Smooth muscle cell (in vitro differentiated cells): ENCODE measurements at regions not wholly inside any gene's neighbourhood (a gene's known extent, or its start where the extent isn't known, plus 50 kb on each side); places are given as distances from the start of the nearest gene placed in this dataset.

Experiments used
- DNase-seq: peaks from one replicate; lab custom pipeline; 2025; ENCODE audit not compliant: unreplicated experiment; lab: John Stamatoyannopoulos, UW
- H2AFZ ChIP-seq: fragments of 200-600 bp; sonication (generic); 2 replicates; pipeline ENCODE4 v1.6.0; 2016; ENCODE audit warnings: antibody characterized with exemption, low read depth, mild to moderate bottlenecking
- H3F3A ChIP-seq: fragments of 200-600 bp; sonication (generic); 2 replicates; pipeline ENCODE4 v1.6.0; 2017; ENCODE audit warnings: antibody characterized with exemption, low read depth
- H3K27ac ChIP-seq: fragments of 200-600 bp; sonication (generic); 2 replicates; pipeline ENCODE4 v1.5.1; 2016; ENCODE audit warnings: low read depth, mild to moderate bottlenecking
- H3K27me3 ChIP-seq: fragments of 200-600 bp; sonication (generic); 2 replicates; pipeline ENCODE4 v1.6.1; 2016; ENCODE audit warnings: low read depth, mild to moderate bottlenecking
- H3K36me3 ChIP-seq: fragments of 200-600 bp; sonication (generic); 2 replicates; pipeline ENCODE4 v1.5.1; 2016; ENCODE audit warnings: low read depth
- H3K4me1 ChIP-seq: fragments of 200-600 bp; sonication (generic); 2 replicates; pipeline ENCODE4 v1.5.1; 2016; ENCODE audit warnings: low read depth
- H3K4me2 ChIP-seq: fragments of 200-600 bp; sonication (generic); 2 replicates; pipeline ENCODE4 v1.6.0; 2016; ENCODE audit warnings: mild to moderate bottlenecking
- H3K4me3 ChIP-seq: fragments of 200-600 bp; sonication (generic); 2 replicates; pipeline ENCODE4 v1.5.1; 2016; ENCODE audit warnings: mild to moderate bottlenecking
- H3K79me2 ChIP-seq: fragments of 200-600 bp; sonication (generic); 2 replicates; pipeline ENCODE4 v1.6.0; 2016; ENCODE audit warnings: low read depth, mild to moderate bottlenecking
- H3K9ac ChIP-seq: fragments of 200-600 bp; sonication (generic); 2 replicates; pipeline ENCODE4 v1.6.0; 2016; ENCODE audit warnings: low read depth
- H3K9me3 ChIP-seq: fragments of 200-600 bp; sonication (generic); replicated peaks from 2 replicates; pipeline ENCODE4 v1.5.1; 2016; ENCODE audit warnings: low read depth
- H4K20me1 ChIP-seq: fragments of 200-600 bp; sonication (generic); 2 replicates; pipeline ENCODE4 v1.6.0; 2016; ENCODE audit warnings: low read depth
- WGBS: methylation state at CpG from one replicate; pipeline ENCODE4 v1.1.7; 2016; ENCODE audit warnings: low lambda C conversion rate; 5-methylcytosine and 5-hydroxymethylcytosine counted together
- TF ChIP-seq, protein P1 (sequence below): fragments of 200-600 bp; sonication (generic); IDR thresholded peaks from 2 replicates; pipeline ENCODE4 v1.5.1; 2017; ENCODE audit warnings: borderline replicate concordance, mild to moderate bottlenecking, antibody characterized with exemption; ENCODE audit not compliant: insufficient read depth, poor library complexity, severe bottlenecking

DNA sequence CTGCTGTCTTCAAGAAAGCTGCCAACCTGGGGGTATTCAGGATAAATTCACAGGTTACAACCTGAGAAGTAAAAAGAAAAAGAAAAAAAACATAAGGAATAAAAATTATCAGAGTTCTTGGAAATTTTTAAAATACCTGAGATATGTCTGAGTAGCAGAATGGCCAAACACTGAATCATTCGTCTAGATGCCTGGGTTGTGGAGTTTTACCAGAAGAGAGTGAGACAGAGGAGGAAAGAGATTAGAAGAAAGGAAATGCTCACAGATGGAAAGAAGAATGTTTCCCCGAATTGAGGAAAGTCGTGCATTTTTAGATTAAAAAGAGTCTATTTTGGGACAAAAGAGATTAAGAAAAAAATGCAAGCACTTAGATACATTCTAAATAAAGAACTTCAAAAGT is 1026.7 kb downstream of the TBC1D22A start:
- 27% methylated on average over 3 of the region's 3 CpGs for WGBS
- H4K20me1 ChIP-seq, result no peaks in the 10 kb centered on the region
- no peaks in the 10 kb centered on the region for H3K79me2 ChIP-seq
- H3K9me3 ChIP-seq, result no peaks in the 10 kb centered on the region
- no peak overlapping the region for H3K9ac ChIP-seq
- H2AFZ ChIP-seq, result no peak overlapping the region
- H3F3A ChIP-seq, result no peaks in the 10 kb centered on the region
- H3K4me2 ChIP-seq, result peak overlapping the region; percentile 75
- H3K27me3 ChIP-seq, result no peaks in the 10 kb centered on the region
- no peaks in the 10 kb centered on the region for H3K36me3 ChIP-seq
- H3K4me3 ChIP-seq, result no peak overlapping the region
- H3K4me1 ChIP-seq, result peaks cover 9% of the 10 kb centered on the region
- TF ChIP-seq, protein P1, sequence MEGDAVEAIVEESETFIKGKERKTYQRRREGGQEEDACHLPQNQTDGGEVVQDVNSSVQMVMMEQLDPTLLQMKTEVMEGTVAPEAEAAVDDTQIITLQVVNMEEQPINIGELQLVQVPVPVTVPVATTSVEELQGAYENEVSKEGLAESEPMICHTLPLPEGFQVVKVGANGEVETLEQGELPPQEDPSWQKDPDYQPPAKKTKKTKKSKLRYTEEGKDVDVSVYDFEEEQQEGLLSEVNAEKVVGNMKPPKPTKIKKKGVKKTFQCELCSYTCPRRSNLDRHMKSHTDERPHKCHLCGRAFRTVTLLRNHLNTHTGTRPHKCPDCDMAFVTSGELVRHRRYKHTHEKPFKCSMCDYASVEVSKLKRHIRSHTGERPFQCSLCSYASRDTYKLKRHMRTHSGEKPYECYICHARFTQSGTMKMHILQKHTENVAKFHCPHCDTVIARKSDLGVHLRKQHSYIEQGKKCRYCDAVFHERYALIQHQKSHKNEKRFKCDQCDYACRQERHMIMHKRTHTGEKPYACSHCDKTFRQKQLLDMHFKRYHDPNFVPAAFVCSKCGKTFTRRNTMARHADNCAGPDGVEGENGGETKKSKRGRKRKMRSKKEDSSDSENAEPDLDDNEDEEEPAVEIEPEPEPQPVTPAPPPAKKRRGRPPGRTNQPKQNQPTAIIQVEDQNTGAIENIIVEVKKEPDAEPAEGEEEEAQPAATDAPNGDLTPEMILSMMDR, result no peak
- peak overlapping the region; percentile 91 for H3K27ac ChIP-seq
- DNase-seq, result no peak

GRCh38 chr22:47788461-47788860 is 1026.0 kb downstream of the TBC1D22A start:
- H3K9me3 ChIP-seq, result no peaks in the 10 kb centered on the region
- no peaks in the 10 kb centered on the region for H3K27me3 ChIP-seq
- H2AFZ ChIP-seq, result peak overlapping the region; percentile 11
- 81% methylated on average over 11 of the region's 11 CpGs for WGBS
- no peak overlapping the region for H3K9ac ChIP-seq
- no peaks in the 10 kb centered on the region for H3K79me2 ChIP-seq
- H3F3A ChIP-seq, result no peaks in the 10 kb centered on the region
- no peak overlapping the region for H3K4me2 ChIP-seq
- peak overlapping the region; percentile 91 for H3K27ac ChIP-seq
- no peak overlapping the region for H3K4me3 ChIP-seq
- no peaks in the 10 kb centered on the region for H4K20me1 ChIP-seq
- DNase-seq, result no peak
- TF ChIP-seq, protein P1, result no peak
- peaks cover 9% of the 10 kb centered on the region for H3K4me1 ChIP-seq
- H3K36me3 ChIP-seq, result no peaks in the 10 kb centered on the region

DNA sequence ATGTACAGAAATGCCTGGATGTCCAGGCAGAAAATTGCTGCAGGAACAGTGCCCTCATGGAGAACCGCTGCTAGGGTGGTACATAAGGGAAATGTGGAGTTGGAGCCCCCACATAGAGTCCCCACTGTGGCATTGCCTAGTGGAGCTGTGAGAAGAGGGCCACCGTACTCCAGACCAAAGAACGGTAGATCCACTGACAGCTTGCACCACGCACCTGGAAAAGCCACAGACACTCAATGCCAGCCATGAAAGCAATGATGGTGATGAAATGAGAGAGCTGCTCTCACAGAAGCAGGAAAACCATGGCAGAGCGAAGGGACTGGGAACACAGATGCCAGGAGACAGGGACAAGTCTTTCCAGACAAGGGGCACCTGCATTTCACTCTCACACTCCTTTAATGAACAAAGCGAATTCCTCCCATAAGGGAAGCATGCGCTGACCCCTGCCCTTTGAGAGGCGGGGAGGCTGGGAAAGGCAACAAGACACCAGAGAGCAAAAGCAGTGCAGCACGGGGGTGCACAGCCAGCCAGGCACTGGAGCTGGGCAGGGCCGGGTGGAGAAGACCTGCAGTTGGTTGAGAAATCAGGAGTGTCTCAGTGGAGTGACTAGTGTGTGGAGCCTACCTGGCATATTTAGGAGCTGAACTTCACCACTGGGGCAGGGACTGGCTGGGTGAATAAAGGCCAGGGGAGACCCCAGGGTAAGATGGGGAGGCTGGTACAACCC is 1025.2 kb downstream of the TBC1D22A start:
- Histone ChIP-seq H3K27ac (peak overlapping the region; percentile 91), H3K9ac (no peak overlapping the region), H3K36me3 (no peaks in the 10 kb centered on the region), H3K27me3 (no peaks in the 10 kb centered on the region), H3K4me2 (no peak overlapping the region), H4K20me1 (no peaks in the 10 kb centered on the region), H3K4me3 (no peak overlapping the region), H3K4me1 (peaks cover 9% of the 10 kb centered on the region), H3K79me2 (no peaks in the 10 kb centered on the region), H3F3A (no peaks in the 10 kb centered on the region), H3K9me3 (no peaks in the 10 kb centered on the region), H2AFZ (no peak overlapping the region)
- 92% methylated on average over 10 of the region's 10 CpGs for WGBS
- DNase-seq, result no peak
- TF ChIP-seq, protein P1, result no peak

DNA sequence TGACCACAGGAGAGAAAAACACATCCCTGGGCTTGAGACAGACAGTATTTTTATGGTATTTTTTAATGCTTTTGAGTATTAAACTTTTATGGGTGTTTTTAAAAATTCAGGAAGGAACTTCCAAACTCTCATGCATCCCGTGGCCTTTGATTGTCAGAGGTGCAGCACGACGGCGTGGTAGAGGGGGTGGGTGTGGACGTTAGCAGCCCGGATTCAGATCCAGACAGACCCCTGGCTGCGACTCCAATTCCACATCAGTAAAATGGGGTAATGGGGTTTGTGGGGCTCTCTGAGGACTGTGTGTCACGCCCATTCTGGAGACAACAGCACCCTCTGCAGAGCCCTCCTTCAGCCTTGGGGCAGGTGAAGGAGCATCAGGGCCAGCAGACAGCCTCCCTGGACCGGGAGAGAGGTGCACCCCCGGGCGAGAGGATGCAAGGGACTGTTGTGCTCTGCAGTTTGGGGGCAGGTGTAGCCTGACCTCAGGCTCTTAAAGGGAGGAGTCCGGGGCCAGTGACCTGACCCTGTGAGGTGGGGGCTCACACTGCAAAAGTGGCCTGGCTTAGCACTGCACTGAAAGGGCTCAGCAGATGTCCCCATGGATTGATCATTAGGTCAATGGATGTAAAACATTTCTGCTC is 1024.3 kb downstream of the TBC1D22A start:
- no peak overlapping the region for H3K27ac ChIP-seq
- no peak overlapping the region for H3K4me2 ChIP-seq
- no peak overlapping the region for H2AFZ ChIP-seq
- no peaks in the 10 kb centered on the region for H4K20me1 ChIP-seq
- TF ChIP-seq, protein P1, result no peak
- no peaks in the 10 kb centered on the region for H3K36me3 ChIP-seq
- H3K79me2 ChIP-seq, result no peaks in the 10 kb centered on the region
- no peaks in the 10 kb centered on the region for H3K9me3 ChIP-seq
- H3F3A ChIP-seq, result no peaks in the 10 kb centered on the region
- H3K27me3 ChIP-seq, result no peaks in the 10 kb centered on the region
- H3K9ac ChIP-seq, result no peak overlapping the region
- no peak overlapping the region for H3K4me3 ChIP-seq
- peaks cover 9% of the 10 kb centered on the region for H3K4me1 ChIP-seq
- WGBS, result 93% methylated on average over 12 of the region's 12 CpGs
- DNase-seq, result no peak
